Astrocyte (in vitro differentiated cells and primary cell): ENCODE measurements at regions not wholly inside any gene's neighbourhood (a gene's known extent, or its start where the extent isn't known, plus 50 kb on each side); places are given as distances from the start of the nearest gene placed in this dataset.
A peak's percentile ranks its signal among the peaks of the same experiment; 100 is the strongest.

Experiments
- DNase-seq: peaks from one replicate; pipeline ENCODE4 v3.0.0-alpha.2; 2010; ENCODE audit warnings: low read depth
- FAIRE-seq: peaks from 2 replicates; lab custom pipeline; 2011; peaks lifted over from hg19 to GRCh38; lab: Jason Lieb, UNC
- H2AFZ ChIP-seq: 2 replicates; pipeline ENCODE4 v1.6.0; 2012; ENCODE audit warnings: low read depth, low read length, inconsistent platforms
- H3K27ac ChIP-seq: 2 replicates; pipeline ENCODE4 v1.5.1; 2011; ENCODE audit warnings: low read depth, low read length, inconsistent platforms
- H3K27me3 ChIP-seq: 2 replicates; pipeline ENCODE4 v1.6.0; 2011; ENCODE audit warnings: low read length, inconsistent platforms; ENCODE audit not compliant: insufficient read depth
- H3K36me3 ChIP-seq: 2 replicates; pipeline ENCODE4 v1.5.1; 2011; ENCODE audit warnings: low read length, inconsistent platforms; ENCODE audit not compliant: insufficient read depth
- H3K4me1 ChIP-seq: 2 replicates; pipeline ENCODE4 v1.5.1; 2011; ENCODE audit warnings: low read length, inconsistent platforms; ENCODE audit not compliant: insufficient read depth
- H3K4me2 ChIP-seq: 2 replicates; pipeline ENCODE4 v1.6.0; 2012; ENCODE audit warnings: low read length, inconsistent platforms
- H3K4me3 ChIP-seq: 2 replicates; pipeline ENCODE4 v1.5.1; 2011; ENCODE audit warnings: low read depth, mild to moderate bottlenecking, low read length, inconsistent platforms; ENCODE audit not compliant: insufficient read depth
- H3K79me2 ChIP-seq: 2 replicates; pipeline ENCODE4 v1.6.0; 2012; ENCODE audit warnings: mild to moderate bottlenecking, low read length, inconsistent platforms; ENCODE audit not compliant: insufficient read depth
- H3K9ac ChIP-seq: 2 replicates; pipeline ENCODE4 v1.6.0; 2012; ENCODE audit warnings: mild to moderate bottlenecking, low read length, inconsistent platforms
- H3K9me3 ChIP-seq: 2 replicates; pipeline ENCODE4 v1.5.1; 2012; ENCODE audit warnings: low read depth, mild to moderate bottlenecking, low read length, inconsistent platforms; ENCODE audit not compliant: insufficient read depth
- H4K20me1 ChIP-seq: 2 replicates; pipeline ENCODE4 v1.6.0; 2012; ENCODE audit warnings: low read length, inconsistent platforms; ENCODE audit not compliant: insufficient read depth
- H3K27ac Mint-ChIP-seq: one replicate; pipeline ENCODE4 v1.8.0; 2021; ENCODE audit warnings: mild to moderate bottlenecking, mixed read lengths; ENCODE audit not compliant: unreplicated experiment
- H3K27me3 Mint-ChIP-seq: one replicate; pipeline ENCODE4 v1.8.0; 2021; ENCODE audit warnings: low read depth, mixed read lengths; ENCODE audit not compliant: unreplicated experiment
- H3K36me3 Mint-ChIP-seq: one replicate; pipeline ENCODE4 v1.8.0; 2021; ENCODE audit warnings: low read depth, mixed read lengths; ENCODE audit not compliant: unreplicated experiment
- H3K4me1 Mint-ChIP-seq: one replicate; pipeline ENCODE4 v1.8.0; 2021; ENCODE audit warnings: low read depth, mixed read lengths; ENCODE audit not compliant: unreplicated experiment
- H3K4me3 Mint-ChIP-seq: one replicate; pipeline ENCODE4 v1.8.0; 2021; ENCODE audit warnings: mild to moderate bottlenecking, moderate library complexity, mixed read lengths; ENCODE audit not compliant: unreplicated experiment
- H3K9me3 Mint-ChIP-seq: one replicate; pipeline ENCODE4 v1.8.0; 2021; ENCODE audit warnings: mild to moderate bottlenecking, mixed read lengths; ENCODE audit not compliant: unreplicated experiment
- EZH2 ChIP-seq: IDR thresholded peaks from 2 replicates; pipeline ENCODE4 v1.6.1; 2012; ENCODE audit warnings: mild to moderate bottlenecking, low read length, inconsistent platforms; ENCODE audit not compliant: insufficient read depth
- TF ChIP-seq, protein P1 (sequence below): IDR thresholded peaks from 2 replicates; pipeline ENCODE4 v1.5.1; 2011; ENCODE audit warnings: low read depth, mild to moderate bottlenecking, inconsistent platforms, low read length, moderate library complexity; ENCODE audit not compliant: insufficient read depth

DNA sequence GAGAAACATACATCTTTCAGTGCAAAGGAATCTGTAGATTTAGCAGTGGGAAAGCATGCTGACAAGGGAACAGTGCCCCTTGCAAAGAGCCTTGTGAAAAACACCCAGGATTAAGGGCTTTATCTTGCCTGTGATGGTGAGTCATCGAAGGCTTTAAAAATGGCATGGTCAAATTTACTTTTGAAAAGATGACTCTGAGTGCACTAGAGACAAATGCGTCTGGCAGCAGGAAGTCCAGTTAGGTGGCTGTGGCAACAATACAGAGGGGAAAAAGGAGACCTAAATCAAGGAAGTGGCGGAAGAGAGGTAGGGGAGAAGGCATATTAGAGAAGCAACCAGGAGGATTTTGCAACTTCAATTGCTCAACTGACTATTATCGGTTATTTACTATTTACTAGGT lies 472.6 kb upstream of the CPEB2 start:
- Histone ChIP-seq H3K27me3 (no peaks in the 10 kb centered on the region), H3K4me2 (peak overlapping the region; percentile 26), H3K36me3 (no peaks in the 10 kb centered on the region), H3K79me2 (no peaks in the 10 kb centered on the region), H3K9ac (no peak overlapping the region), H2AFZ (no peak overlapping the region), H4K20me1 (no peaks in the 10 kb centered on the region), H3K4me1 (peaks cover 5% of the 10 kb centered on the region), H3K27ac (no peak overlapping the region), H3K4me3 (no peak overlapping the region), H3K9me3 (no peaks in the 10 kb centered on the region)
- peak overlapping the region; percentile 9 for H3K27ac Mint-ChIP-seq
- H3K27me3 Mint-ChIP-seq: no peaks in the 10 kb centered on the region
- DNase-seq: no peak
- H3K4me3 Mint-ChIP-seq: no peak overlapping the region
- H3K36me3 Mint-ChIP-seq: no peaks in the 10 kb centered on the region
- FAIRE-seq: no peak
- H3K4me1 Mint-ChIP-seq: peaks cover 14% of the 10 kb centered on the region
- TF ChIP-seq, protein P1, sequence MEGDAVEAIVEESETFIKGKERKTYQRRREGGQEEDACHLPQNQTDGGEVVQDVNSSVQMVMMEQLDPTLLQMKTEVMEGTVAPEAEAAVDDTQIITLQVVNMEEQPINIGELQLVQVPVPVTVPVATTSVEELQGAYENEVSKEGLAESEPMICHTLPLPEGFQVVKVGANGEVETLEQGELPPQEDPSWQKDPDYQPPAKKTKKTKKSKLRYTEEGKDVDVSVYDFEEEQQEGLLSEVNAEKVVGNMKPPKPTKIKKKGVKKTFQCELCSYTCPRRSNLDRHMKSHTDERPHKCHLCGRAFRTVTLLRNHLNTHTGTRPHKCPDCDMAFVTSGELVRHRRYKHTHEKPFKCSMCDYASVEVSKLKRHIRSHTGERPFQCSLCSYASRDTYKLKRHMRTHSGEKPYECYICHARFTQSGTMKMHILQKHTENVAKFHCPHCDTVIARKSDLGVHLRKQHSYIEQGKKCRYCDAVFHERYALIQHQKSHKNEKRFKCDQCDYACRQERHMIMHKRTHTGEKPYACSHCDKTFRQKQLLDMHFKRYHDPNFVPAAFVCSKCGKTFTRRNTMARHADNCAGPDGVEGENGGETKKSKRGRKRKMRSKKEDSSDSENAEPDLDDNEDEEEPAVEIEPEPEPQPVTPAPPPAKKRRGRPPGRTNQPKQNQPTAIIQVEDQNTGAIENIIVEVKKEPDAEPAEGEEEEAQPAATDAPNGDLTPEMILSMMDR: no peak
- no peak for TF ChIP-seq EZH2
- H3K9me3 Mint-ChIP-seq: no peaks in the 10 kb centered on the region

DNA sequence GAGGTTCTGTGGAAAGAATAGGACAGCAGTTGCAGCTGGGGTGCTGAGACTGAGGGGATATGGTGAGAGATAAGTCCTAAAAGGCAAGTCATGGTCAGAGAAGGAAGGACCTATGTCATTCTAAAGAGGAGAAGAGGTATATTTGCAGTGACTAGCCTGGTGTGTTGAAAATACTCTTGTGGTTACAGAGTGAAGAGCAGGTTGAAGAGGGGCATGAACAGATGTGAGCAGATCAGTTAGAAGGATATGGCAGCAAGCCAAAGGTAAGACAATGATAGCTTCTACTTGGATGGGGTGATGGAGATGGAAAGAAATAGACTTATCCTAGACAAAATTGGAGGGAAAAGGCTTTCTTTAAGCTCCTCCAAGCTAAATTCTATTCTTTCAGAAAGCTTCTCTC lies 469.8 kb upstream of the CPEB2 start:
- Histone ChIP-seq H3K9ac (no peak overlapping the region), H3K79me2 (no peaks in the 10 kb centered on the region), H3K27me3 (no peaks in the 10 kb centered on the region), H3K4me3 (no peak overlapping the region), H2AFZ (no peak overlapping the region), H3K4me2 (no peak overlapping the region), H3K36me3 (no peaks in the 10 kb centered on the region), H4K20me1 (no peaks in the 10 kb centered on the region), H3K4me1 (peaks cover 5% of the 10 kb centered on the region), H3K27ac (no peak overlapping the region), H3K9me3 (no peaks in the 10 kb centered on the region)
- no peaks in the 10 kb centered on the region for H3K36me3 Mint-ChIP-seq
- no peaks in the 10 kb centered on the region for H3K9me3 Mint-ChIP-seq
- DNase-seq (no peak), FAIRE-seq (no peak)
- H3K4me3 Mint-ChIP-seq: no peak overlapping the region
- H3K4me1 Mint-ChIP-seq: peaks cover 11% of the 10 kb centered on the region
- TF ChIP-seq EZH2: no peak
- TF ChIP-seq, protein P1: no peak
- no peak overlapping the region for H3K27ac Mint-ChIP-seq
- no peaks in the 10 kb centered on the region for H3K27me3 Mint-ChIP-seq

DNA sequence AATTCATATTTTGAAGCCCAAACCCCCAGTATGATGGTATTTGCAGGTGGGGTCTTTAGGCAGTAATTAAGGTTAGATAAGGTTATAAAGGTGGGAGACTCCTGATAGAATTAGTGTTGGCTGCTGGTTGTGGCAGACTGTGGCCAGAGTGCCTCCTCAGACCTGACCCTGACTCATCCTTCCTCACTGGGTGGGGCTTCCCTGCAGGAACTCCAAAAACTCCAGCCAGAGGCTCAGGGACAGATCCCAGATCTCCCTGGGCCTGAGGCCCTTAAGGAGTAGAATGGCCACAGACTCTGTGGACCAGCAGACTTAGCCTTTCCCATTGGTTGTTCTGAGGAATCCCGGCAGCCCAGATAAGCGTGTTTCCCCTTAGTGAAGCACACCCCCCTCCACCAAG lies 463.0 kb upstream of the CPEB2 start:
- no peak for DNase-seq
- H3K9me3 ChIP-seq: no peaks in the 10 kb centered on the region
- H3K27me3 ChIP-seq: no peaks in the 10 kb centered on the region
- no peaks in the 10 kb centered on the region for H4K20me1 ChIP-seq
- H3K27ac Mint-ChIP-seq: no peak overlapping the region
- H3K27me3 Mint-ChIP-seq: no peaks in the 10 kb centered on the region
- H3K36me3 Mint-ChIP-seq: no peaks in the 10 kb centered on the region
- H2AFZ ChIP-seq: no peak overlapping the region
- no peaks in the 10 kb centered on the region for H3K79me2 ChIP-seq
- H3K36me3 ChIP-seq: no peaks in the 10 kb centered on the region
- TF ChIP-seq, protein P1: no peak
- no peak for TF ChIP-seq EZH2
- H3K4me1 Mint-ChIP-seq: no peaks in the 10 kb centered on the region
- no peak overlapping the region for H3K27ac ChIP-seq
- peaks cover 17% of the 10 kb centered on the region for H3K9me3 Mint-ChIP-seq
- no peak overlapping the region for H3K4me2 ChIP-seq
- H3K4me1 ChIP-seq: no peaks in the 10 kb centered on the region
- no peak overlapping the region for H3K4me3 Mint-ChIP-seq
- no peak for FAIRE-seq
- H3K4me3 ChIP-seq: no peak overlapping the region
- no peak overlapping the region for H3K9ac ChIP-seq
